NOMO-1 treated with dmso at 0.1 percent for 144 hours (cell line): ENCODE measurements at regions not wholly inside any gene's neighbourhood (a gene's known extent, or its start where the extent isn't known, plus 50 kb on each side); places are given as distances from the start of the nearest gene placed in this dataset.
"Not testable (repeated sequence)": the region's sequence is repeated elsewhere in the genome, so short reads cannot be mapped to it uniquely, and the experiment has no call there.

Experiments
- DNase-seq: peaks from one replicate; lab custom pipeline; 2025; ENCODE audit not compliant: unreplicated experiment; lab: John Stamatoyannopoulos, UW

DNA sequence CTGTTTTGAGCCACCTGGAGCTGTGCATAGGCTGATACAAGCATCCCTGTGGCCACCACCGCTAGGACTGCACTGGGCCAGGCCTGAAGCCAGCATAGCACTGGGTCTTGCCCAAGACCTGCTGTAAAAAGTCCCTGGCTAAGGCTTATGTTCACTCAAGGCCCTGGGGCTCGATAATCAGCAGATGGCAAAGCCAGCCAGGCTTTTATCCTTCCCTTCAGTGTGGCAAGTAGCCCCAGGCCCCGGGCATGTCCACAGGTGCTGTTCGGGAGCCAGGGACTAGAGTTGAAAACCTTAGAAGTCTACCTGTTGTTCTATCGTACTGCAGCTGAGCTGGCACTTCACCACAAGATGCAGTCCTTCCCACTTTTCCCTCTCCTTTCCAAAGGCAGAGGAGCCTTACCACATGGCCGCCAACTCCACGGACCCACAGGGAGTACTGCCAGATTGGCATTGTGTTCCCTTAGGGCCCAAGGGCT lies 226.4 kb upstream of the ZNF217 start:
- no peak for DNase-seq

DNA sequence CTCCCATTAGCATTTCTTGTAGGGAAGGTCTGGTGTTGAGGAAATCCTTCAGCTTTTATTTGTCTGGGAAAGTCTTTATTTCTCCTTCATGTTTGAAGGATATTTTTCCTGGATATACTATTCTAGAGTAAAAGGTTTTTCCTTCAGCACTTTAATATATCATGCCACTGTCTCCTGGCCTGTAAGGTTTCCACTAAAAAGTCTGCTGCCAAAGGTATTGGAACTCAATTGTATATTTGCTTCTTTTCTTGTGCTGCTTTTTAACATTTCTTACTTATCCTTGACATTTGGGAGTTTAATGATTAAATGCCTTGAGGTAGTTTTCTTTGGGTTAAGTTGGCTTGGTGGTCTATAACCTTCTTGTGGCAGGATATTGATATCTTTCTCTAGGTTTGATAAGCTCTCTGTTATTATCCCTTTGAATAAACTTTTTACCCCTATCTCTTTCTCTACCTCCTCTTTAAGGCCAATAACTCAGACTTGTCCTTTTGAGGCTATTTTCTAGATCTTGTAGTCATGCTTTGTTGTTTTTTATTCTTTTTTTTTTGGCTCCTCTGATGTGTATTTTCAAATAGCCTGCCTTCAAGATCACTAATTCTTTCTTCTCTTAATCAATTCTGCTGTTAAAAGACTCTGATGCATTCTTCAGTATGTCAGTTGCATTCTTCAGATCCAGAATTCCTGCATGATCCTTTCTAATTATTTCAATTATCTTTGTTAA lies 225.0 kb upstream of the ZNF217 start:
- no peak for DNase-seq

DNA sequence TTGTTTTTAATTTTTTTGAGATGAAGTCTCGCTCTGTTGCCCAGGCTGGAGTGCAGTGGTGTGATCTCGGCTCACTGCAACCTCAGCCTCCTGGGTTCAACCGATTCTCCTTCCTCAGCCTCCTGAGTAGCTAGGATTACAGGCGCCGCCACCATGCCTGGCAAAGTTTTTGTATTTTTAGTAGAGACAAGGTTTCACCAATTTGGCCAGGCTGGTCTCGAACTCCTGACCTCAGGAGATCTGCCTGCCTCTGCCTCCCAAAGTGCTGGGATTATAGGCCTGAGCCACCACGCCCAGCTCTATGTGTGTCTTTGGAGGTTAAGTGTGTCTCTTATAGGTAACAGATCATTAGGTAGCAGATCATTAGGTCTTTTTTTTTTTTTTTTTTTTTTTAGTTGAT lies 223.9 kb upstream of the ZNF217 start:
- DNase-seq, result not testable (repeated sequence)

DNA sequence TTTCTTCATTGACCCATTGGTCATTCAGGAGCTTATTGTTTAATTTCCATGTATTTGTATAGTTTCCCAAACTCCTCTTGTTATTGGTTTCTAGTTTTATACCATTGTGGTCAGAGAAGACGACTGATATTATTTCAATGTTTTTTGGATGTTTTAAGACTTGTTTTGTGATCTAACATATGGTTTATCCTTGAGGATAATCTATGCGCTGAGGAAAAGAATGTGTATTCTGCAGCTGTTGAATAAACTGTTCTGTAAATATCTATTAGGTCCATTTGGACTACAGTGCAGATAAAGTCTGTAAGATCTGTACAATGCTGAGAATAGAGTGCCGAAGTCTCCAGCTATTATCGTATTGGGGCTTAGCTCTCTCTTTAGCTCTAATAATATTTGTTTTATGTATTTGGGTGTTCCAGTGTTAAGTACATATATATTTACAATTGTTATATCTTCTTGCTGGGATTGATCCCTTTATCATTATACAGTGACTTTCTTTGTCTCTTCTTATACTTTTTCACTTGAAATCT lies 223.3 kb upstream of the ZNF217 start:
- DNase-seq, result no peak

DNA sequence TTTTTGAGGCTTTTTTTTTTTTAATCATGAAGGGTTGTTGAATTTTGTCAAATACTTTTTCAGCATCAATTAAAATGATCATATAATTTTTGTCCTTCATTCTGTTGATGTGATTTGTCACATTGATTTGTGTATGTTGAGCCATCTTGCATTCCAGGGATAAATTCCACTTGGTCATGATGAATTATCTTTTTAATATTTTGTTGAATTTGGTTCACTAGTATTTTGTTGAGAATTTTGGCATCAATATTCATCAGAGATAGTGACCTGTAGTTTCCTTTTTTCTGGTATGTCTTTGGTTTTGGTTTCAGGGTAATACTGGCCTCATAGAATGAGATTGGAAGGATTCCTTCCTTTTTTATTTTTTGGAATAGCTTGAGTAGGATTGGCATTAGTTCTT lies 221.9 kb upstream of the ZNF217 start:
- no peak for DNase-seq

DNA sequence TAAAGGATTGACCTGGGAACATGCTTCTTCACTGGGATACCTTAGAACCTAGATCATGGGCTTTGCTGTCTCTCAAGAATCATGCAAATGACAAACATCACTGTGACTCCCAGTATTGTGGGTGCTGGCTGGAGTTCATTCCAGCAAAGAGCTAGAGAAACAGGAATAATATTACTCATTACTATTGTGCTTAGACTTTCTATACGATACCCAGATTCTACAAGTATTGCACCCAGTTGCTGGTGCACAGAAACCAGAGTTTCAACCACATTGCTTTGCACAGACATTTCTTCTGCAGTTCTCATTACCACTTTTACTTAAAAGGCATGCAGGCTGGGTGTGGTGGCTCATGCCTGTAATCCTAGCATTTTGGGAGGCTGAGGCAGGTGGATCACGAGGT lies 220.4 kb upstream of the ZNF217 start:
- DNase-seq, result no peak

DNA sequence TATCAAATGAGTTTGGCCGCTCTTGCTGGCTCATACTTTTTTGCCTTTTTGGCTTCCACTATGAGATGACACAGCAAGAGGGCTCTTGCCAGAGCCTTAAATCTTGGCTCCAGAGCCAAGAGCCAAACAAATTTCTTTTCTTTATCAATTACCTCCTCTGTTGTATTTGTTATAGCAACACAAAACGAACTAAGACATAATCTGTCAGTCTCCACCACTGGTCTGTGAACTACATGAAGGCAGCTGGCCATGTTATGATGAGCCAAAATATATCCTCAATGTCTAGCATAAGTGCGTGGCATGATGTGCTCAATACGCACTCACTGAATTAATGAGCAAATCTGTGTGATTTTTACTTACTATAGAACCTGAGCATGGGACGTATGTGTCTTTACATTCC lies 220.0 kb upstream of the ZNF217 start:
- DNase-seq, result no peak

DNA sequence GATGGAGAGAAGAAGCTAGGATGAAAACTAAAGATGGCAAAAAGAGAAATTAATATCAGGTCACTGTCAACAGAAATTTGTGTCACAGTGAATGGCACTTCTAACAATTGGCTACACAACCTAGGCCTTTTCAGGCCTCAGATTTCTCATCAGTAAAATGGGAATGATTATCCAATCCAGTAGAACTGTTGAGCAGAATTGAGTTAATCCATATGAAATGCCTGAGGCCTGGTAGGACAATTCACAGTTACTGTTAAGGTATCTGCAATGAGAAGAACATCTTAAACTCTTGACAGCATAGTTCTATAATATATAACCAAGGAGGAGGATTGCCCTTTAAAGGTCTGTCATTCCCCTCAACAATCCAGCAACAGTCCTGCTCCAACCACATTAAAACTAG lies 217.9 kb upstream of the ZNF217 start:
- DNase-seq, result no peak

DNA sequence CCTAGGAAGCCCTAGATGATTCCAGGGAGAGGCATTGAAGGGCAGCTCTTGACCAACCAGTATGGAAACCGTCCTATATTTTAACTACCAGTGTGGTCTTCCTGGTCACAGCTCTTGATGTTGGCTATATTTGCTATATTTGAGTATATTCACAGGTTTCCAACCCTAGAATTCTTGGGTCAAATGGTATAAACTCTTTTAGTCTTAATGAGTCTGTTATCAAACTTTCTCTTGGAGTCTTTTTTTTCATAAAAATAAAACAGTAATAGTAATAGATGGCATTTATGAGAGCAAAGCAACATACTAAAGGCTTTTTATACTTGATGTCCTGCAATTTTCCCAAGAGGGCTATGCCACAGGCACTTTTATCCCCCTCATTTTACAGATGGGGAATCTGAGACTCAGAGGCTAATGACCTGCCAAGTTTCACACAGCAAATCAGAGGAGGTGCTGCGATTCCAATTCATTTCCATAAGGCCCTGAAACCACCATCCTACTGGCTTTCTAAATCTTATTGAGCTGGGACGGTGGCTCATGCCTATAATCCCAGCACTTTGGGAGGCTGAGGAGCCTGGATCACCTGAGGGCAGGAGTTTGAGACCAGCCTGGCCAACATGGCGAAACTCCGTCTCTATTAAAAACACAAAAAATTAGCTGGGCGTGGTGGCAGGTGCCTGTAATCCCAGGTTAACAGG lies 217.2 kb upstream of the ZNF217 start:
- no peak for DNase-seq

DNA sequence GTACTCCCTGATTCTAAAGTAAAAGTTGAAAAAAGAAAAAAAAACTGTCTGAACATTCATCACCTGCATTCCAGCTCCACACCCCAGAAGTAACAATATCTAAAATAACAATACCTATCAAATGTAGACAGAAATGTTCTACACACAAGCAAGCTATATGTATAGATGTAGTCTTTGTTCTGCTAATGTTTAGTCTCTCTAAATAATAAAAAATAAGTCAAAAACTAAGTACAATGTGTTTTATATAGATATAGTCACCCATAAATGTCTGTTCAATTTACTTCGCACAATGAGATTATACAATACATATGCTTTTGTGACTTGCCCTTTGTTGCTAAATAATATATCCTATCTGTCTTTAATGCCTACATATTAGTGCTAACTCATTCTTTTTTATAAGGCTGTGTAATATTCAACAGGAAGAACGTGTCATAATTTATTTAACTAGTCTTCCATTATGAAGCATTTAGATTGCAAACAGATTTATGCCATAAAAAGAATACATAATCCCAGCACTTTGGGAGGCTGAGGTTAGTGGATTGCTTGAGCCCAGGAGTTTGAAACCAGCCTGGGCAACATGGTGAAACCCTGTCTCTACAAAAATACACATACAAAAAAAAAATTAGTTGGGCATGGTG lies 216.2 kb upstream of the ZNF217 start:
- no peak for DNase-seq

DNA sequence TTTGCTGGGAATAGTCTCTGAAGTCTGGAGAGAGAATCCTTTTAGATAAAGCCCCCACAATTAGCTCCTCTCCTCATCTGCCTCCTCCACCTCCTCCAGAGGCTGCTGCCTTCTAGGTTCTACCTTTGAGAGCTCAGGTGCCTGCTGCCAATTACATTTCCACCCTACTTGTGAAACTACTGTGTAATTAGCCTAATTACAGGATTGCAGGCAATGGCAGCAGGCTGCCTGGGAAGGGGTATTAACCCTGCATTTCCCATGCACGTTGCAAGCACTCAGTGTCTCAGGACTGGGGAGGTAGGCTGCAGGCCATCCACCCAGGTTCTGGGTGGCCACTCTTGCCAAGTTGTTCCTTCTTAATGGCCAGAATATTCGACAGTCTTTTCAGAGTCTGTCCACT lies 215.6 kb upstream of the ZNF217 start:
- no peak for DNase-seq

DNA sequence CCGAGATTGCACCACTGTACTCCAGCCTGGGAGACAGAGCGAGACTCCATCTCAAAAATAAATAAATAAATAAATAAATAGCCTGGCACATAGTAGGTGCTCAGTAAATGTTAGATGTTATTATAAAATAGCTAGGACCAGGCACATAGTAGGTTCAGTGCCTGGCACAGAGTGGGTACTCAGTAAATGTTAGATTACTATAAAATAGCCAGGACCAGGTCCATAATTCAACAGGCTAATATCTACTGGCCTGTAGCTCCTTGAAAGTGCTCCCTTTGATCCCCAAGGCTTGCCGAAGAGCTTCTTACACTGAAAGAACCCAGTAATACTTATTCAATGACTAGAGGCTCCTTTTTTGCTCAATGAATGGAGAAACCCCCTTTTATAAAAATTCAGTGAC lies 215.1 kb upstream of the ZNF217 start:
- no peak for DNase-seq

DNA sequence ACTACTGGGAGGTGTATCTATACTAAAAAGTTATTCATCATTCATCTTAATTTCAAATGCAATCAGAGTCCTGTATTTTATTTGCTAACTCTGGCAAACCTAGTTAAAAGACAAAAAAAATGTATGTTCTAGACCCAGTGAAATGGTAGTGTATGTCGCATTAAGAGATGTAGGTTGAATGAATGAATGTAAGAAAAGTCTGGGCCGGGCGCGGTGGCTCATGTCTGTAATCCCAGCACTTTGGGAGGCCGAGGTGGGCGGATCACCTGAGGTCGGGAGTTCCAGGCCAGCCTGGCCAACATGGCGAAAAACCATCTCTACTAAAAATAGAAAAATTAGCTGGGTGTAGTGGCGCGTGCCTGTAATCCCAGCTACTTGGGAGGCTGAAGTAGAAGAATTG lies 214.7 kb upstream of the ZNF217 start:
- not testable (repeated sequence) for DNase-seq

DNA sequence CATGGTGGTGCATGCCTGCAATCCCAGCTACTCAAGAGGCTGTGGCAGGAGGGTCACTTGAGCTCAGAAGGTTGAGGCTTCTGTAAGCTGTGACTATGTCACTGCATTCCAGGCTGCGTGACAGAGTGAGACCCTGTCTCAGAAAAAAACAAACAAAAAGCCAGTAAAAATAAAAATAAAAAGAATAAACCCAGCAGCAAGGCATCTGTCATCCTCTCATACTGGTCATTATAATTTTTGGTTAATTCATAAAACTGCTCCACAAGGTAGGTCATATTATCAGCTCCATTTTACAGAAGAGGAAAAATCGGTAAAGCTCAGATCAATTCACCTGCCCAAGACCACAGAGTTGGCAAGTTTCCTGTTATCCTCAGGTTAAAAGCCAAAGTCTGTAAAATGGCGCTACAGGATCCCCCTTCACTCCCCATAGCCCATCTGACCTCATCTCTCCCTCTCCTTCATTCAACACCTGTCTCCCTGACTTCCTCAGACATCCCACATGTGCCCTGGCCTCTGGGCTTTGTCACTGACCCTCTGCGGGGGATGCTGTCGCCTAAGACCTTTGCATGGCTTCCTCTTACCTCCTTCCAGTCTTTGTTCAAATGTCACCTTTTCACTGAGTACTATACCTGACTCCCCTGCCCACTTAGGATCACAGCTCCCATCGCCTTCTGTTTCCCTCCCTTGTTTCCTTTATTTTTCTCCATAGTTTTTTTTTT lies 213.2 kb upstream of the ZNF217 start:
- no peak for DNase-seq

DNA sequence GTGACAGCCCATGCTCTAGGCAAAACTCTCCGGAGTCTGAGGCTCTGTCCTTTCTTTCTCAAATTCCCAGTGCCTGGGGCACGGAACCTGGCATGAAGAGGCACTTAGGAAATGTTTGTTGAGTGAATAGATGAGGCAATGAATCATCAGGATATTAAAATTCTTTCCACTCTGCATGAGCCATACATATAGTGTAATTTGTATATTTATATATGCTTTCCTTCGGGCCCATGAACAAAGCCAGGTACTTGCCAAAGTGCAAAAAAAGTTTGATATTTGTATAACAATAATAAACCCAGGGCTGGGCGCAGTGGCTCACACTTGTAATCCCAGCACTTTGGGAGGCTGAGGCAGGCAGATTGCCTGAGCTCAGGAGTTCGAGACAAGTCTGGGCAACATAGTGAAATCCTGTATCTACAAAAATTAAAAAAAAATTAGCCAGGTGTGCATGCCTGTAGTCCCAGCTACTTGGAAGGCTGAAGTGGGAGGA lies 212.3 kb upstream of the ZNF217 start:
- DNase-seq, result no peak

DNA sequence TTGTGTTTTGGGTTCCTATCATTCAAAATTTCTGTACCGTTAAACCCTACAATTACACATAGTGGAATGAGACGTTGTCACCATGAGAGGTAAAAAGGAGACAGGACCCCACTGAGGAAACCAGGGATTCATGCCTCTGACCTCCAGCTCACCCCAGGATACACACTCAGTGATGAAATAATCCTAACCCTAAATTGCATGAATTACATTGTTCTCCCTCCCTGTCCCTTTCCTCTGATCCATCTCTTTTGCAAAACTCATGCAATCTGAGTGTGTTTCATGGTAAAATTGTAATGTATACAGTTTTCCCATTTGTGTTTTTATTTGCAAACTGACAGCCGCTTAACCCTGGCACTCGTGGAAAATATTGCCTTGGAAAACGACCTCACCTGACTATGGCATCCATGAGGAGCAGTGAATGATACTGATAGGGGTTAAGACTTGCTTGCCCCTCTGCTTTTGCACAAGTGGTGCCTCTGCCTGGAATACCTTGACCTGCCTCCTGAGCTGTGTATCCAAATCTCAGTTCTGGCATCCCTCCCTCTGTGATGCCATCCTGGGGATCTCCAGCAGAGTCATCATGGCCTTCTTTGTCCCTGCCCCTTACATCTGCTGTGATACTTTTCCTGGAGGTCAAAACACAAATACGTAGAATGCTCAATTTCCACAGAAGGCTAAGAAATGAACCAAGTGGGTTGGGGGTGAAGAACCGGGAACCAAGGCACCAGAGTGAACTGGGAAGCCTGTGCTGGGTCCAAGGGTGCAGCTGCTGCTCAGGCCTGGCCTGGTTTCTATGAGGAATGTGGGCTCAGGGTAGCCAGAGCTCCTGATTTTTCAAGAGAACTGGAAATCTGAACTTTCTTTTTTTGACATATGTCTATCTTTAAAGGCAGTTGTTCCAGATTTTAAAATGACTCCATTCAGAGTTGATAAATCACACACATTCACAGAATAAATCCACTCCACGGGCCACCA lies 211.6 kb upstream of the ZNF217 start:
- DNase-seq, result no peak

DNA sequence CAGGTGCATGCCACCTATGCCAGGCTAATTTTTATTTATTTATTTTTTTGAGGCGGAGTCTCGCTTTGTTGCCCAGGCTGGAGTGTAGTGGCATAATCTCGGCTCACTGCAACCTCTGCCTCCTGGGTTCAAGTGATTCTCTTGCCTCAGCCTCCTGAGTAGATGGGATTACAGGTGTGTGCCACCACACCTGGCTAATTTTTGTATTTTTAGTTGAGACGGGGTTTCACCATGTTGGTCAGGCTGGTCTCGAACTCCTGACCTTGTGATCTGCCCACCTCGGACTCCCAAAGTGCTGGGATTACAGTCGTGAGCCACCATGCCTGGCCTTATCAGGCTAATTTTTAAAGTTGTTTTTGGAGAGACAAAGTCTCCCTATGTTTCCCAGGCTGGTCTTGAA lies 210.7 kb upstream of the ZNF217 start:
- DNase-seq, result not testable (repeated sequence)

DNA sequence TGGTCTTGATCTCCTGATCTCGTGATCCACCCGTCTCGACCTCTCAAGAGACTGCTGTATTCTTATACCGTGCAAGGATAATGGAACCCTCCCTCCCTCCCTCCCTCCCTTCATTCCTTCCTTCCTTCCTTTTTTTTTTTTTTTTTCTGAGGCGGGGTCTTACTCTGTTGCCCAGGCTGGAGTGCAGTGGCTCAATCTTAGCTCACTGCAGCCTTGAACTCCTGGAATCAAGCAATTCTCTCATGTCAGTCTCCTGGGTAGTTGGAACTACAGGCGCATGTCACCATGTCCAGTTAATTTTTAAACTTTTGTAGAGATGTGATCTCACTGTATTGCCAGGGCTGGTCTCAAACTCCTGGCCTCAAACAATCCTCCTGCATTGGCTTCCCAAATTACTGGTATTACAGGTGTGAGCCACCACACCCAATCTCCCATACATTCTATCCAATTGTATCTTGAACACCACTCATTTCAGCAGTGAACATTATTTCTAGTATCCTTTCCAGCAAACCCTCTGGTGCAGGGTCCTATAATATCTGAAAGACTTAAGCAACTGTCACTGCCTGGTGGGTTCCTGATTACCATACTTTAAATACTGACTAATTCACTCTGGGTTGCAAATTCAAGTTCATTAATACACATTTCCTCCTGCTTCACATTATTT lies 210.0 kb upstream of the ZNF217 start:
- no peak for DNase-seq

DNA sequence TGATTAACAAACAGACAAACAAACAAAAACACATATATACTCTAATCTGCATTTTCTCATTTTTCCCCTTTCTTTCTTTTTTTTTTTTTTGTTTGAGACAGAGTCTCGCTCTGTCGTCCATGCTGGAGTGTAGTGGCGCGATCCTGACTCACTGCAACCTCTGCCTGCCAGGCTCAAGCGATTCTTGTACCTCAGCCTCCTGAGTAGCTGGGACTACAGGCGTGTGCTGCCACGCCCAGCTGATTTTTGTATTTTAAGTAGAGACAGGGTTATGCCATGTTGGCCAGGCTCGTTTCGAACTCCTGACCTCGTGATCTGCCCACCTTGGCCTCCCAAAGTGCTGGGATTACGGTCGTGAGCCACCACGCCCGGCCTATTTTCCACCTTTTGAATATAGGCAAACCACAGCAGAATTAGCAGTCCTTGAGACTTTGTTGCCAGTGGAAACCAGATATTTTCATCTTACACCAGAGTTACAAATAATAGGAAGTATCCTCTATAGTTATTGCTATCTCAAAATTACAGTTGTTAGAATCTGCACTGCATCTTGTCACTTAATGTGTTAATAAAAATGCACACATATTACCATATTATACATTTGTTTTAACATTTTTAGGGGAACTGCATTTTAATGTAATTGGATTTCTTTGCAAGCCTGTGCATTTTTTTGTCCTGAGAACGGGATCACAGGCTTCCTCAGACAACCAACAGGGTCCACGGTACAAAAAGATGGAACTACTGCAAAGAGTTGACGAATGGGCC lies 208.2 kb upstream of the ZNF217 start:
- no peak for DNase-seq
